Transverse colon (tissue), 1 donor: ENCODE measurements at regions not wholly inside any gene's neighbourhood (a gene's known extent, or its start where the extent isn't known, plus 50 kb on each side); places are given as distances from the start of the nearest gene placed in this dataset.

Source experiments
- EP300 ChIP-seq: sonication (generic); formaldehyde crosslinking; IDR thresholded peaks from one replicate; pipeline ENCODE4 v1.6.1; 2017; ENCODE audit warnings: antibody characterized with exemption, low read depth
- POLR2A ChIP-seq: fragments of 450-650 bp; IDR thresholded peaks from one replicate; pipeline ENCODE4 v1.6.1; 2016; ENCODE audit warnings: antibody characterized with exemption, mild to moderate bottlenecking, moderate library complexity

DNA sequence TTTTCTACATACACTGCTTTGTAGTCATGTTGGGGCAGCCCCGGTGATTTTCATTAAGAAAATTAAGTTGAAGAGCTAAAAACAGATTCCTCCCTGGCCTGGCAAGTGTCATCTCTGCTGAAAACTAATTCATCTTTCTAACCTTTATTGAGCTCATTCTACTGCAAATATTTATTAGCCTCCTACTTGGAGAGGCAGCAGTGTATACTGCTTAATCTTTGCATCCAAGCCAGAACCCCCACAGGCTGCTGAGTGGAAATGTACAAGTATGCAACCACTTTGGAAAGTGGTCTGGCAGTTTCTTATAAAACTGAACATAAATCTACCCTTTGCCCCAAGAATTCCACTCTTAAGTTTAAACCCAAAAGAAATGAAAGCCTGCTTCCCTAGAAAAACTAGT lies 223.4 kb downstream of the DRD1 start:
- TF ChIP-seq POLR2A (no peak), EP300 (no peak)
